HG03039 (cell line): ENCODE measurements at regions not wholly inside any gene's neighbourhood (a gene's known extent, or its start where the extent isn't known, plus 50 kb on each side); places are given as distances from the start of the nearest gene placed in this dataset.
"Not testable (repeated sequence)": the region's sequence is repeated elsewhere in the genome, so short reads cannot be mapped to it uniquely, and the experiment has no call there.

Experiments used
- ATAC-seq: cut with Tn5 transposase; IDR thresholded peaks from one replicate; pipeline ENCODE4 v1.9.1; 2021; ENCODE audit warnings: mild to moderate bottlenecking, moderate library complexity; ENCODE audit not compliant: unreplicated experiment

DNA sequence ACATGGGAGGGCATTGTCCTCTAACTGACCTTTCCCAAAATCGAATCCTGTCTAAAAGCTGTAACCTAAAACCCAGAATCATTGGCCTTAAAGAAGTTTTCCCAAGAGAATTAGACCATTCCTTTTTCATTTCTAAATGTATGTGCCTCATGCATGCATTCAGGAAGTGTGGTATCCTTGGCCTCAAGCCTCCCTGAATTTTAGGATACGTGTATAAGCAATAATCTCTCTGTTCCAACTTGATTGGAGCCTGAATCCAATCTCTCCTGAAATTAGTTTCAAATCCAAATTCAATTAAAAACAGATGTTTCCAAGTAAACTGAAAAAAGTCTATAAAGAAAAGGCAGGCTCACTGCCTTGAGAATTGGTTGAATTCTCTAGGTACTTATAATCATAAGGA lies 86.0 kb upstream of the VEPH1 start:
- no peak for ATAC-seq

DNA sequence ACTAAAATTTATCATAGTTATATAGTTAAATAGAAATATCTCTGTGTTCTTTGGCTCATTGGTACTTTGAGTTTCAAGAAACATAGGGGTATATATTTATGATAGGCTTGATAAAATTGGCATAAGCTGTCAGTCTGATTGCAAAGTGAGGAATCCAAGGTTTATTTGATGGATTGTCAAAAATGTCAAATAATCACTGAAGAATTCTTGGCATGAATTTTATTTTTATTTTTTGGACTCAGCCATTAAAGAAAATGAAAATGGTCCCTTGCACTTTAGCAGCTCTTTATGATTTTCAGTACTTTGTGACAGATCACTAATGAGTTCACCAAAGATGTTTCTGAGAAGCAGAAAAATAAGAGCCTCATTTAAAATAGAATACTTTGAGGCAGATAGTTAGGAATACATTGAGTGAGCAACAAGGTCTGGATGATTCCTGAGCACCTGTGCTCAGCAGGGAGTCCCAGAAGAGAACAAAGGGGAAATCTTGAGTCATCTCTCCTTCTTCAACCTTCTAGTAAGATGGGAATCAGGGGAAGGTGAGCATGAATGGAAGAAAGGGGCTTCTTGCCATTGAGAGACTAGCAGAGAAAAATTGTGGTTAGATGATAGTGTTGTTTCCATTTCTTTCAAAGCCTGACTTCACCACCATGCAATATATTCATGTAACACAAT lies 85.3 kb upstream of the VEPH1 start:
- no peak for ATAC-seq

DNA sequence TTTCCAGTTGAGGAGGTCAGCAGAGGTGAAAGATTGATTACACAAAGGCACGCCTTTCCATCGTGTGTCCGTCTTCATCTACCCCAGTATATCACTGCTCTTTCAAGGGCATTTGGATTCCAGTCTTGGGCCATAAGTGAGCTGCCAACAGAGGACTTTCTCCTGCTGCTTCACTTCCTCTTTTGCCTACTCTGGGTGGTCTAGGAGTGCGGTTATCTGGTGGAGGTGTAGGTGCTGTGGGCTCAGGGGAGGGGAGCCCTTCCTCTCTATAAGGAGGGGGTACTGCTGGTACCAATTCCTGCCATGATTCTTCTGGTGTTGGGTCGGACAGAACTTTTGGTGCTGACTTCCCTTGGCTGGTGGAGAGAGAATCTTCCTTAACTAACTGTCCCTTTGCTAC lies 83.1 kb upstream of the VEPH1 start:
- no peak for ATAC-seq

DNA sequence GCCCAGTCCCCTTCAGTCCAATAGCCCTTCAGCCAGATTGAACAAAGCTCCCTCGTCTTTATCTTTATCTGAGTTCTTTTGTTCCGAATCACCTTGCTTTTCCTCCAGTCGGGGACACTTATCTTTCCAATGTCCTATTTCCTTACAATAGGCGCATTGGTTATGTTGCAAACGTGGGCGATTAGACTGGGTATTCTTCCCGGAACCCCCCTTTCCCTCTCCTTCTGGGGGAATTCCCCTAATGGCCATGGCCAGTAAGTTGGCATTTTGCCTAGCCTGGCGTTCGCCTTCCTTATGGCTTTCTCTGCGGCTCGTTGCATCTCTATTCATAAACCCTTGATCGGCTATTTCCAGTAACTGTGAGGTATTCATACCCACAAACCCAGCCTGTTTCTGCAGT lies 82.2 kb upstream of the VEPH1 start:
- ATAC-seq, result no peak

DNA sequence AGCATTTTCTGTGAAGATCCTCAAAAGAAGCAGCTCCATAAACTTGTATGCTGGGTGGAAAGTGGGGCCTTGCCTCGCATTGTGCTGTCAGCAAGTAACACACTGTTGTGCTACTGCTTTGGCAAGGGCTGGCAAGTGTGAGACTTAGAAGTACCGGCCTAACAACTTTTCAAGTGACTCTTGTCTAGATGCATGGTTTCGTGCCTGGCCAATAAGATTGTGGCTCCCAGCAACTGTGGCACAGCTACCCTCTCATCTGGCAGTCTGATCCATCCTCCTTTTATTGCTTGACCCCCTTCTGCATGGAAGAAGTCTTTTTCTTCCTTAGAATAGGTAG lies 79.4 kb upstream of the VEPH1 start:
- ATAC-seq, result no peak

DNA sequence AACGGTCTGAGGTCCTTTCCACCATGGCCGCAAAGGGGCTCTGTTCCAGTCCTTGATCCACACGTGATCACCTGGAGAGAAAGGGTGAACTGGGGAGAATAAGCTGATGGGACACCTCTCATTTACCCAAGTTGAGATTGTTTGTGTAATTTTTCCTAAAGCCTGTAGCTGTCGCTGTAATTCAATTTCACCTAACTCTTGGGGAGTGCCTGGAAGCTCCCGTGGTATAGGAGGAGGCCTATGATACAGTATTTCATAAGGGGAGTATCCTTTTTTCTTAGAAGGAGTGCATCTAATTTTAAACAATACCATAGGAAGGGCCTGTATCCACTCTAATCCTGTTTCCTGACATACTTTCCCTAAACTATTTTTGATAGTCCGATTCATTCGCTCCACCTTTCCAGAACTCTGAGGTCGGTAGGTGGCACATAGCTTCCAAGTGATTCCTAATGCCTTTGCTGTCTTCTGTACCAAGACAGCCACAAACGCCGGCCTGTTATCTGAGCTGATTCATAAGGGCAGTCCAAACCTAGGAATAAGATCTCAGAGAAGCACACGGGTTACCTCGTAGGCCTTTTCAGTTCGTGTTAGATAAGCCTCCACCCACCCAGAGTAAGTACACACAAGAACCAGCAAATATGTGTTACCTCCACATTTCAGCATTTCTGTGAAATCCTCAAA lies 78.9 kb upstream of the VEPH1 start:
- not testable (repeated sequence) for ATAC-seq

DNA sequence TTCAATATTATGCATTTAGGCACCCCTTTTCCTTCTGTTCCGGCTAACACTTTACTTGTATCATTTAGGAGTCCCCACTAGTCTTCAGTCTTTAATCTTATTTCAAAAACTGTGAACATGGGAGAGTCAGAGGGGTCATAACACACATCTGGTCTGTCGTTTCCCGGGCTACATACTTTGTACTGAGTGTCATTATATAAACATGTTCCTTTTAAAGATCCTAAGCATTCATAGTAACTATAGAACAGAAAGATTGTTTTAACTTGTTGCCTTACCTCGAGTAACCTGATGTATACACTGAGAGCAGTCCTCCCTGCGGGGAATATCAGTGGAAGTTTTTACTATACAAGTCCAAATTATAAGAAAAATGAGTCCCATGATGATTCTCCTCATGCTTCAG lies 78.2 kb upstream of the VEPH1 start:
- no peak for ATAC-seq

DNA sequence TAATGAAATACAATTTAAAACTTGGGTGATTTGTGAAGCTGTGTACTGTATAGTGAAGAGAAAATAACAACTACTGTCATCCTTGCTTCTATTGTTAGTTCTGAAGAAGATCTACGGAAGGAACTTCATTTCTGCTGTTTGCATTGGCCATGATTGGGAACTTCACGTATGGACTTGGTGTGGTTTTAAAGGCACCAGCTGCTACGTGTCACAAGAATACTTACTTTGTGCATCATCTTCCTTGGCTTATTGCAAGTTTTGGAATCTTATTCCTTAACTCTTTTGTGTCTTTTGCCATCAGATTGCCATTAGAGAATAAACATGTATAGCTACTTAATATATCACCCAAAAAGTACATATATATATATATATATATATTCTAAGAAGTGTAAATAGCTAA lies 75.0 kb upstream of the VEPH1 start:
- no peak for ATAC-seq

DNA sequence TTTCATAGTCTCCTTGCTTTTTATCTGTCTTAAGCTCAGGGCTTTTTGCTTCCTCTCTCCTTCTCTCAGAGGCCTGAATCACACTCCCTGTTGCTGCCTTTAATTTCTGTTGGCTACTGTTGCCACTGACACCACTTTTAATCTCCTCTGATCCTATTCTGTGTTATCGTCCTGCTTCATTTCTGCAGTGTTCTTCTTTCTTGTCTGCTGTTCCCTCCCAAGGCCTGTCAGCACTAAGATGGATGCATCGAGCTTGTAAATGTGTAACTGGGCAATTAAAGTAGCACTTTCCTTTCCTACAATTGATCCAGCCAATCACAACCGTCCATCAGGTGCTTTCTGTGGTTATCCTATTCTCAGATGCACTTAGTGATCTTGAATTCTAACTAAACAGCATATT lies 71.3 kb upstream of the VEPH1 start:
- ATAC-seq, result no peak

DNA sequence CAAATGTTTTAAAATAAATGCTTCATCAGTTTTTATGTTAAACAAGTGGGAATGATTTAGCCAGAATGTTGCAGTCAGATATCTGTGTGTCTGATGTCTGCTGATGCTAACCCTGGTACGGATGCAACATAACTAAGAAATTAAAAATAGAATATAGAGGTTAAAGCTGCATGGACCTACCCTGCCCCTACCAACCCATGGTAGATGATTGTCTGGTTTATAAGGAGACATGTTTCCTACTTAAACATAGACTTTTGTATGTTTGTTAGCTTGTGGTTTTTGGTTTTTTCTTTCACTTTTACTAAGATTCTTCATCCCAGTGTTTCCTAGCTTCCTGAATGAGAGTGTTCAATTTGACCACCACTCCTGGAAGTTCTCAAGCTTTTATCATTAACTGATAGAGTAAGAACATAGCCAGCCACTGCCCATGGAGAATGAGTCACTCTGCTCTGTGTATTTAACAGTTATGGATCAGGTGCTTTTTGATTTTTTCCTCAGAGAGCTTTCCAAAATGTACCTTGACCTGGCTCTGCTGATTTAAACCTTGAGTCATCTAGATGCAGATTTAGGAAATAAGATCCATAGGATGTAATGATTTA lies 70.7 kb upstream of the VEPH1 start:
- no peak for ATAC-seq

DNA sequence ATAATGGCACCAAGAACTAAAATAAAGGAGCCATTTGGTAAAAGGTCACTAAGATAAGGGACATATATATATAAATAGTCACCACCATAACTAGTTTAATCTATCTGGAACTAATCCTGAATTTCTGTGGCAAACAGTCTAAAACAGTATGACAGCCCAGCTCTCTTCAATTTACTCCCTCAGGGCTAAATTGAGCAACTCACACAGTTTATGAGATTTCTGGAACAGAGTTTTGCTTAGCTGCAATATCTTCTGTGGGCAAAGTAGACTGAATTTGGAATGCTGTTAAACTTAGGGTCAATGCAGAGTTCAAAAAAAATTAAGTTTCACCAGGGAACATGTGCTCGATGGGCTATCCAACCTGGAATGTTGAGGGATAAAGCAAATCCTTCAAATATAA lies 70.1 kb upstream of the VEPH1 start:
- no peak for ATAC-seq

DNA sequence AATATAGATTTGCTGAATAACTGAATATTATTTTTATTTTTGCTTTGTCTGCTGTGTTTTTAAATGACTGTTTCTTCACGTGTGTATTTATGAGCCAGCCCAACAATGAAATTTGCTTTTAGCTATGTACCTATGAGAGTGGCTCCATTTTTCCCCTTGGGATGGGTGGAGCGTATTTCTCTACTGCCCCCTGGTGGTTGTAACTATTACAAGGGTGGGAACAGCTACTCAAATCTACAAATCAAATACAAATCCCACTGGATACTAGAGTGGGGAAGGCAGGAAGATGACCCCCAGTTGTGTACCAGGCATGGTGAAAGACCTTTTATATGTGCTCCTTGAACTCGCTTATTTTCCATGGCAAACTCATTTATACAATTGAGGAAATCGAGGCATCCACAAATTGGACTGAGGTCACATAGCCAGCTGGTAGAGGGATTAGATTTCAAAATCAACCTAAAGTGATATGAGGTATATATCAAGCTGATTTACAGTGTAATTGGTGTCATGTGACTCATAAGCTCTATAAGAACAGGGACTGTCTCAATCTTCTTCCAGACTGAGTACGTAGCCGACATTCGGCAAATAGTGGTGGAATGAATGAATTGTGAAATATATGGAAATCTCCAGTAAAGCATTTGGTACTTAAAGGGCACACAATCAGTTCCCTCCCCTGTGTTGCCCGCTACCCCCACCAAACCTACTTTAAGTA lies 69.5 kb upstream of the VEPH1 start:
- ATAC-seq, result no peak

DNA sequence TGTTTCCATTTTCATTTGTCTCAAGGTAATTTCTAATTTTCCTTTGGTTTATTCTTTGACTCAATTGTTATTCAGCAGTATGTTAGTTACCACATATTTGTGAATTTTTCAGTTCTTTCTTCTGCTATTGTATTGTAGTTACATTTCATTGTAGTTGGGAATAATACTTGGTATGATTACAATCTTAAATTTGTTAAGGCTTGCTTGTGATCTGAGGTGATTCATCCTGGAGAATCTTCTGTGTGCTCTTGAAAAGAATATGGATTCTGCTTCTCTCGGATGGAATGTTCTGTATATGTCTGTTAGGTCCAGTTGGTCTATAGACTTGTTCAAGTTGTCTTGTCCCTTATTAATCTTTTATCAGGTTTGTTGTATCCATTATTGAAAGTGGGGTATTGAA lies 63.4 kb upstream of the VEPH1 start:
- ATAC-seq, result no peak

DNA sequence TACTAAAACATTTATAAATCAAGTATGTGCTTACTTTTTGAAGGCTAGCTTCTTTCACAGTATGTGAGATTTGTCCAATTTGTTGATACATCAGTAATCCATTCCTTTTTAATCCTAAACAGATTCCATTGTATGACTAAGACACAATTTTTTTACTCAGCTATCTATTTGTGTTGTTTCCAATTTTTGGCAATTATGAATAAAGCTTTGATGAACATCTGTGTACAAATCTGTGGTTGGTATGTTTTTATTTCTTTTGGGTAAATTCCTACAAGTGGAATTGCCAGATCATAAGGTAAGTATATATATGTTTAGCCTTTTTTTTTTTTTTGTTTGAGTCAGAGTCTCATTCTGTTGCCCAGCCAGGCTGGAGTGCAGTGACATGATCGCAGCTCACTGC lies 56.2 kb upstream of the VEPH1 start:
- no peak for ATAC-seq
